NCI-H128 (cell line): ENCODE measurements at regions not wholly inside any gene's neighbourhood (a gene's known extent, or its start where the extent isn't known, plus 50 kb on each side); places are given as distances from the start of the nearest gene placed in this dataset.
A peak's percentile ranks its signal among the peaks of the same experiment; 100 is the strongest.

Experiments
- DNase-seq: peaks from one replicate; lab custom pipeline; 2025; ENCODE audit not compliant: unreplicated experiment; lab: John Stamatoyannopoulos, UW

DNA sequence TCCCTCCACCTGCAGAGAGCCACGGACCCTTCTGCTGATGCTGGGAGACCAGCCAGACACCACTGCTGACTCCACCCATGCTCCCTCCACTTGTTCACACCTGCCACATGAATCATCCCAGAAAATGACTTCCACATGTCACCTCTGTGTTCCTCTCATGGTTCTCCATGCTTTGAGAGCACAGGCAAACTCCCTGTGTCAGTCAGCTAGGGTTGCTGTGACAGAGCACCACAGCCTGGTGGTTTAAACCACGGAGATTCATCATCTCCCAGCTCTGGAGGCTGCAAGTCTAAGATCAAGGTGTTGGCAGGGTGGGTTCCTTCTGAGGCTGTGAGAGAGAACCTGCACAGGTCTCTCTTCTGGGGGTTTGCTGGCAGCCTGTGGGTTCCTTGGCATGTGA, 381.4 kb downstream of the GADD45G start:
- DNase-seq: no peak

DNA sequence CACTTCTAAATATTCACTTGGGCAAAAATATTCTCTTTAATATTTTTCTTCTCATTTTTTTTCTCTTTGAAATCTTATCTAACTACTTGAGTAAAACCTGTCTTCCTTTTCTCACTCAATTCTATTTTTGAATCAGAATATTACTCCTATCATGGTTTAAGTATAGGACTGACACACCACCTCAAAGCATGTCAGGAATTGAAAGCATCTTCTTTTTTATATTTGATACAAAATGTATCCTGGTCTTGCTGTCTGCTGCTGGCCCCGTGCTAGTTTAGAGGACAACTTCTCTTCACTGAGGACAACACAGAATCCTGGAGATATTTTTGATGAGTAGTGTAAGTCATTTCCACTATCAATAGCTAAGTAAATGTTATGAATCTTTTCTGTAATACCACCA, 383.6 kb downstream of the GADD45G start:
- DNase-seq: no peak

DNA sequence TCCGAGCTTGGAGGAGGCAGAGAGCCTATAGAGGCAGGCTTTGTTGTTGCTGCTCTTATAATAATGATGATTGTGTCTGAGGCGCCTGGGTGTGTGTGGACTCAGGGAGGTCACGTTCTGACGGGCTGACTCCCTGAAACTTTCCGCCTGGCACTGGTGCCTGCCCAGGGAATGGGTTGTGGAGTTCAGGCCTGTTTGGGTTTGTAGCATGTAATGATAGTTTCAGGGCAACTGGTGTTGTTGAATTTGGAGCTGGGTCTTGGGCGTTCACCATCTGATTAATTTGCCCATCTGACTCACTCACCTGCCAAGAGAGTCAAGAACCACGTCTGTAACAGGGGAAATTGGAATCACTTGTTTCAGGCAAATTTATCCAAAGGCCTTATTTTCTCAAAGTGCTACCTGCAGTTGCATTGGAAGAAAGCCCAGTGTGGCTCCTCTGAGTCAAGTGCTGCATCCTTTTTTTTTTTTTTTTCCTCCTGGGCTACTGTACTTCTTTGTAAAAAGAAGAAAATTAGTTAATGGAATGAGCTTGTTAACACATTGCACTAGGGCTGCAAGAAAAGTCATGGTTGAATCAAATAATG, 386.5 kb downstream of the GADD45G start:
- DNase-seq: no peak

DNA sequence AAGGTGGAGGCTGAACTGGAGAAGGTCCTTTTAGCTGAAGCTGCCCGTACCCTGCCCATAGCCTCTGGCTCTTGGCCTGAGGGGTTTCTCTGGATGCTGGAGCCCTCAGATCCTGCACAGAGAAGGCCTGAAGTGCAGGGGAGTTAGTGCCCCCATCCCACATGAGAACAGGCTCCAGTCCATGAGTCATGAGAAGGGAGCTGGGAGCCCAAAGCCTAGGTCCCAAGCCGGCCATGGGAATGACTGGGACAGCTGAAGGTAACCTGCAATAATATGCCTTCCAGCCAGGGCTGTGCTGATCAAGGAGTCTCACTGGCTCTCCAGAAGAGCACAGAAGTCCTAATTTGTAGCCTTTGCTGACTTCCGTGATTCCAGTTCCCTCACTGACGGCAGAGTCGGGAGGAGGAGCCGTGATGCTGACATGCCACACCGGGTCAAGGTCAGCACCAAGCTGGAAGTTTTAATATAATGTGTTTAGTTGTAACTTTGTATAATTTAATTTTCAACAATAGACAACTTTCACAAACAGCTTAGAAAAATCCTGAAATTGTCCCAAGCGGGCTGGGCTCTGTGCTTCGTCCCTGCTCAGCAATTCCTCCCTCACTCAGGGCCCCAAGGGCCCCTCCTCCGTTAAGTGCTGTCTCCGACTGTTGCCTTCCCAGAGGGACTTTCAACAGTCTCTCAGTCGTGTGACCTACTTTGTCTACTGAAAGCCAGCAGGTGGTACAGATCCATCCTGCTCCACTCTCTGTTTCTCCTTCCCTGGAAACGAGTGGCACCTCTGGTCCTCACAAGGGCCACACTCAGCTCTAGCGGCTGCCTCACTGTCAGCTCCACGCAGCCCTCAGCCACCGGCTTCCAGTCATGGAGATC, 387.8 kb downstream of the GADD45G start:
- no peak for DNase-seq

DNA sequence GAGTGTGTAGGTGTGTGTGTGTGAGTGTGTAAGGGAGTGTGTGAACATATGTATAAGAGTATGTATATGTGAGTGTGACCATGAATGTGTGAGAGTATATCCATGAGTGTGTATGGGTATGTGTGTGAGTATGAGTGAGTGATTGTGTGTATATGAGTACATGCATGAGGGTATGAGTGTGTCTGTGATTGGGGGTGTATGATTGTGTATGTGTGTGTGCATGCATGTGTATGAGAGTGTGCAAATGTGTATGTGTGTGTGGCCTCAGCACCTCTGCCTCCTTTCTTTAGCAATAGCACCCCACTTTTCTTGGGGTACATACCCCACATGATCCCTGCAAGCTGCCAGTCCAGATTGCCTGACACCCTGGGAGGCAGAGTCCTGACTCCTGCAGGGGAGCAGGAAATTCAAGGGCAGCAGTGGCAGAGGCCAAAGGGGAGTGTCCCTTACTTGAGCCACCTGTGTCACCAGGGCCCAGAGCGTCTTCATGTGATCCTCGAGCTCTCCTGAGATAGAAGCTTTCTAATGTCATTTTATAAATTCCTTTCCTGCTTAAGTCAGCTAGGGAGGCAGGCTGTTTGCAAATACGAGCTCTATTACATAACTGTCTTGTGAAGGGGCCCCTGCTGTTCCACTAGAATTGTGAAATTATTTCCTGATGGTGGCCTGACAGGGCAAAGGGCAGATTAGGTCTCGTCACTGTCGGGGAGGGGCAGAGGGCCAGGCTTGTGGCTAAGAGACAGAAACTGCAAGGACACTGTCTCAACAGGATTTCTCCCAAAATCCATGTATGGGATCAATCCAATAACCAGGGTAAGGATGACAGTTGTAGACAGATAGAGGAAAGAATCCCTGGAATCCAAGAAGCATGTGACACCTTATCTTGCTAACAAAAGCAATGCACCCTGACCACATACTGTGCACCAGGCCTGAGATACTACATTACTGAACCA, 389.1 kb downstream of the GADD45G start:
- no peak for DNase-seq

DNA sequence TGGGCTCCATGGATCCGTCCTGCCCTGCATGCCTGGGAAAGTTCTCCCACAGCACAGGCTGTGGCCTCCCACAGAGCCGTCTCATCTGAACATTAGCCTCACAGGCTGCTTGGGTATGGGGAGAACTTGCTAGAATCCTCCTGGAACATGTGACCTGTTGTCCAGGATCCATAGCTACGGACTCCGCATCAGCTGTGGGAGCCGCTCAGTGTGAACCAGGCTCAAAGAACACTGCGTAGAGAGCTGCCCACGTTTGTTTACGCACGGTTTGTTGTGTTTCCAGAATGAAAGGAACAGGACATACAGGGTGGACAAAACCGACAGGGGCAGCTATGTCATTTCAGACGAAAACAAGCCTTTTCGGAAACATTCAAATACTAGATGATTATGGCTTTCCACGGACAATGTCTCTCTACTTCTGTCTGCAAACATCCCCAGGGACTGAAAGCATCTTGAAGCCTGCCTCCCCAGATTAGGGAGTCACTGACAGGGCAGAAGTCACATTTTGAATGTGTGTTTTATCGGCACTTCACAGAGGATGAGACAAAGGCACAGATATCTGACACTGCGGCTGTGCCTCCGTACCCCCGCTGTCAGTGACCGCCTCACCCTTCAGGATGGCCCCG, 390.3 kb downstream of the GADD45G start:
- no peak for DNase-seq

DNA sequence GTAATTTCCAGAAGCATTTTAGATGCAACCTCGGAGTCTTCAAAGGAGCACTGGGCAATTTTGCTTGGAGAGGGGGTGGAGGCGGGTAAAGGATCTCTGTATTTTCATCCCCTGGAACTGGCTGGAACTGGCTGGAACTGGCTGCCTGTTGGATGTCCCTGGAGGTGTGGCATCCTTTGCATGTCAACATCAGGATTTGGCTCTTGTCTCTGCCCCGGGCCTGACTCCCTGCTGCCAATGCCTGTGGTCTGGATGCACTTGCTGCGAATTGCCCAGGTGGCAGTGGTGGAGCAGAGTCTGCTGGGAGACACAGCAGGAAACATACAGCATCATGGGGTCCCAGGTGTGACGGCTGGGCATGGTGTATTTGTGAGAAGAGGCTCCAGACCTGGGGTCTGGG, 391.3 kb downstream of the GADD45G start:
- no peak for DNase-seq

DNA sequence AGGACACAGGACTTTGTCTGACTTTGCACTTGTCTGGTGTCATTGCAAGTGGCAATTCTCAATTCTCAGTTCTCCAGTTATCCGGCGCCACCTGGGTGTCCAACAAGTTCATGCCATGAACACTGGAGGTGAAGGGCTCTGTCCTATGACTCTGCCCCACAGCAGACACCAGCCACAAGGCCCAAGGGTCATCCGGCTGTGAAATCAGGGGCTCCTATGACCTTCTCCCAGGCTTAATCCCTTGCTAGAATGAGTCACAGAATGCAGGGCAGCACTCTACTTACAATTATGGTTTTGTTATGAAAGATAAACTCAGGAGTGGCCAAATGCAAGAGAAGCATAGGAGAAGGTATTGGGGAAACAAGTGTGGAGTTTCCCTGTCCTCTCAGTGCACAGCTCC, 392.0 kb downstream of the GADD45G start:
- DNase-seq: no peak

DNA sequence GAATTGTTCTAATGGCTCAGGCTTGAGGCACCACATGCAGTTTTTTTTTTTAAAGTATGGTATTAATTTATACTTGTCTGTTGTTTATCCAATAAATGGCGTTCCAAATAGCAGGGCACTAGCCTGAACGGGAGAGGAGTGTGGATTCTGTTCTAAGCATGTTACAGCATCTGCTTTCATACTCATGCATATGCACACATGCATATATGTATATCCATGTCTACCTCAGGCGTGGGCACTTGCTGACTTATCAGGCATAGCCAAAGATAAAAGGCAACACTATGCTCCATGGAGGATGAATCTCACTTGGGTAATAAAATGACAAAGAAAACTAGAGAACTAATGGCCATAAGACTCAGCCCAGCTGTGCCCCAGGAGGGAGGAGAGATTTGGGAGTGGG, 393.8 kb downstream of the GADD45G start:
- DNase-seq: no peak

DNA sequence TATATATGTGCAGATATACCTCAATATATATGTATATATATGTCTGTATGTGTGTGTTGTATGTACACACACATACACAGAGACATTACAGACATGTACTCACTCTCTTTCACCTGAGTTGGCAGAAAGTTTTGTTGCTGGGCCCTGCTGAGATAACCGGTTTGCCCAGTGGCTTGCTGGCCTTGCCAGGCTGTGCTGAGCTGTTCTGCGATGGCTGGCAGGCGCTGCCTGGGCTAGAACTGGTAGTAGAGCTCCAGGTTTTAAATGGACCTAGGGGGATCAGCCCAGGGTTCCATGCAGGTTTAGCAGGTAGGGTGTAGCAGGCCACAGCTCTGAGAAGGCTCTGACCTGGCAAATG, 394.3 kb downstream of the GADD45G start:
- no peak for DNase-seq

DNA sequence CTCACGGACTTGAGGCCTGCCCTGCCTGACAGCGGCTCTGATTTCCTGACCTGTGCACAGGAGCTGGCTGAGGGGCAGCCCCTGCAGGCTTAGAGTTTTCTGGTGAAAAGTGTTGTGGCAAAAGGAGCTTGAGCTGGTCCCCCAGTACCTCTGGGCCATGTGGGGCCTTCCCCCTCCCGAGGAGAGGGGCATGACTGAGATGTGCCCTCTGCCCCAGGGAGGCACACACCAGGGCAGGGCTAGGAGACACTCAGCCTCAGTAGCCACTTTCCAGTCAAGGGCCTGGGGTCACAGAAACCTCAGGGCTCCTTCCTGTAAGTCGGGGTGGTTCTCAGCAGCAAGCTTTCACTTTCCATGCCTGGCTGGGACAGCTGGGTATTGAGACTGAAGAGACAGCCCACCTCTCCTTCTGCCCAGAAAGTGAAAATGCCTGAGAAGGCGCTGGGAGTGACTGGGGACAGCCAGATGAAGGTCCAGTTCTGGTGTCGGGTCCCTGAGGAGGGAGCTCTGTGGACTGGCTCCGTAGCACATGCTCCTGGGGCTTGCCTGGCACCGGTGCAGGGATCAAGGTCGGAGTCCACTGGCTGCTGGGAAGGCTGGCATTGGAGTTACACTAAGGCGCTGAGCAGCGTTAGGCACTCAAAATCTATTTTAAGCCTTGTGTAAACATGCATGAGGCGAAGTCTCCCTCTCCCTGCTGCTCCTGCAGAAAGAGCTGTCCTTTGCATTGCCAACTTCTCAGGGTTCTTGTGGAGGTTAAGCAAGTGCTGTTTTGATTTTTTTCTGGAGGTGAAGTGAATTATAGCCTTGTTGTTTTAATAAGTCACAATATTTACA, 394.9 kb downstream of the GADD45G start:
- peak; percentile 62 for DNase-seq

DNA sequence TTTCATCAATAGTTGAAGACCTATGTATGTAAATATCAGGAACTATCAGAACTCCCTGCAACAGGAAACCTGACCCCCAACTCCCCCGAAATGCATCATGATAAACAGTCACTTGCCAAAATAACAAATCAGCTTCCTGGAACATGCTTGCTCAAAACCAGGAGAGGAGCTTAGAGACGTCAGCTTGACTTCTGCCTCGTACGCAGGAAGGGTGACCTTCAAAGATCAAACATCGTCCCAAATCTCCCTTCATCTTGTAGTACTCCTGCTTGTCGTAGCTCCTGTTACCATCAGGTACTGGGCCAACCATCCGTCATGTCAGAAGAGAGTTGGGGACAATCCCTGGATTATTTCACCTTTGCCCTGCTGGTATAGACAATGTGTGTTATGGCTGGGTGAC, 396.1 kb downstream of the GADD45G start:
- DNase-seq: no peak

DNA sequence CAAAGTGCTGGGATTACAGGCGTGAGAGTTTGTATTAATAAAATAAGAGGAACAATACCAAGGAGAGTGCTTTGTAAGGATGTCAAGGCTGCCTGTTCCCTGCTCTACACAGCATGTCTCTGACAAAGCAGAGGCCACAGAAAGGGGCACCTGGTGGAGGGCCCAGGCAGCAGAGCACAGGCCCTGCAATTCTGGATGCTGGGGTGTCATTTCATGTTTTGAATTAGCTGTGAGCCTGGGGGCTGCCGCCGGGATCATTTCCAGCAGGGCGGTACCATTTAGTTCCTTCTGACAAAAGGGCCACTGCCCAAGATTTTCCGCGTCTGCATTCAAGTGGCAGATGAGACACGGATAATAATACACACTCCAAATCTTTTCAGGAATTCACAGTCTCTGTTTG, 396.9 kb downstream of the GADD45G start:
- DNase-seq: no peak

DNA sequence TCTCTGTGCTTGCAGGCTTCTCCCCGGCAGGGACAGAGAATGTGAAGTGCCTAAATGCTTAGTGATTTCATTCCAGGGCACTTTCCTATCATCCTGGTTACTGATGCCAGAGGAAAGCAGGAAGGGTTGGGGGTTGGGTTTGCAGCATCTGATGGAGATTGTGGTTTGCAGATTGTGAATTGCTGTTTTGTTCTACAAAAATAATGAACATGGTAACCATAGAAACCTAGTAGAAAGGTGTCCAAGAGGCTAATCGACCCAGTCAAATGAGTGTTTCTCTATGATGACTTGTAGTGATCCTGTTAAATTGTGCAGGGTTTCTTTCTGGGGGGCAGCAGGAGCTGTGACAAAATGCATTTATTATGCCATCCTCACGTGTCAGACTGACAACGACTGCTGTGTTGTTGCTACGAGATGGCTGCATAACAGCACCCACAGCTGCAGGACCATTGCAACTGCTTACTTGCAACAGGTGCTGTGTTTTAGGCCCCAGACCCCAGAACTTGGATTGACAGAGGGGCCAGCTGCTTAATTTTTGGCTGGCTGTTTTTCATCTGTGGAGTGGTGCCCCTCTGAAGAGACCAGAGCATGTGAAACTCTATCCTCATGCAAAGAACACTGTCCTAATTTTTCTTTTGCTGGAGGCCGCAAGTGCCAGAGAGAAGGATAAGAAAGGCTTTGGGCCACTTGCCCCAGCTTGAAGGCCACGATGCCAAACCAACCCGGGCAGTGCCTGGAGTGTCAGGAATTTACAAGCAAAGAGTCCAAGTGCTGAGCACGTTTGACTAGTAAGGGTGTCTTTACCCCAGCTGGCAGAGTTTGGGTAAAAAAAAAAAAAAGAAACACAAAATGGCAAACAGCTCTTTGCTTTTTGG, 397.8 kb downstream of the GADD45G start:
- no peak for DNase-seq

DNA sequence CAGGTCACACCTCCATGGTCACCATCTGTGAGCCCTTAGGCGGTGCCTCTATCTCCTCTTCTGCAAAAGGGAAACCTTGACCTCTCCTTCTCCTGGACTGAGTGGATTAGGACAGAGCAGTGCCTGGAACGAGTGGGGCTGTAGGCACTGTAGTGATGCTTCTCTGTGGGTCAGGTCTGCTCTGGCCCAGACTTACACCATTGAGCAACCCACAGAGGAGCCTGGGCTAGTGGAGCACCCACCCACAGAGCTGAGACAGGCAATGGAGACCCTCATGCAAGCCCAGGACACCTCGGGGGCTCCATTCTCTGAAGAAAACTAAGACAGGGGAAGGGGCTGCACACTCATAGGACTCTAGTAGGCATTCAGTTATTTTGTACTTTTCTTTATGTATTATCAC, 400.6 kb downstream of the GADD45G start:
- DNase-seq: no peak

DNA sequence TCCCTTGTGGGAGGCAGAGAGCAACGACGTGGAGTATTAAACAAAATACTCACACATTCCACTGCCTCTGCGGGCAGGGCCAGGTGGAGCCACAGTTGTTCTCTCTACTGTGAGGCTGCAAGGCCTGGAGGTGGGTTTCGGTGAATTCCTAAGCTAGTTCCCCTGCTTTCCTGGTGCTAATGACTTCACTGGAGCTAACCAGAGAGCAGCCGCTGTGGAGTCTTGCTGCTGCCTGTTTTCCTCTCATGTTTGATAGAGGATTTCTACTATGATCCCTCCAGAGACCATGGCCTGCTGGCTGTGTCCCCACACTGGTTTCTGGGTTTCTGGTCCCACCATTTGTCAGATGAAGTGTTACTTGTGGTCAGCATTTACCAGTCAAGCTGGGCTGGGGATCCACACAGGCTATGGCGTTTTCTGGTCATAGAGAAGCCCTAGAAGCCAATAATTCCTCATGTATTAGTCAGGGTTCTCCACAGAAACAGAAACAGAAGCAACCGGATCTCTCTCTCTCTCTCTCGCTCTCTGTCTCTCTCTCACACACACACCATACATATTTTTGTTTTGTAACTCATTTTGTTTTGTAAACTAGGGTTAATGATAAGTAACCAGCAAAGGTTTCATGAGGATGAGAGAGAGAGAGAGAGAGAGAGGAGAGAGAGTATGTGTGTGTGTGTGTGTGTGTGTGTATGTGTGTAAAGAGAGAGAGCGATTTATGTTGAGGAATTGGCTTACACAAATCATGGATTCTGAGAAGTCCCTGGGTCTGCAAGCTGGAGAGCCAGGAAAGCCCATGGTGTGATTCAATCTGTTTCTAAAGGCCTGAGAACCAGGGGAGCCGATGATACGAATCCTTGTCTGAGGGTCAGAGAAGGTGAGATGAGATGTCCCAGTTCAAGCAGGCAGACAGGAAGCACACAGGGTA, 403.0 kb downstream of the GADD45G start:
- DNase-seq: no peak

DNA sequence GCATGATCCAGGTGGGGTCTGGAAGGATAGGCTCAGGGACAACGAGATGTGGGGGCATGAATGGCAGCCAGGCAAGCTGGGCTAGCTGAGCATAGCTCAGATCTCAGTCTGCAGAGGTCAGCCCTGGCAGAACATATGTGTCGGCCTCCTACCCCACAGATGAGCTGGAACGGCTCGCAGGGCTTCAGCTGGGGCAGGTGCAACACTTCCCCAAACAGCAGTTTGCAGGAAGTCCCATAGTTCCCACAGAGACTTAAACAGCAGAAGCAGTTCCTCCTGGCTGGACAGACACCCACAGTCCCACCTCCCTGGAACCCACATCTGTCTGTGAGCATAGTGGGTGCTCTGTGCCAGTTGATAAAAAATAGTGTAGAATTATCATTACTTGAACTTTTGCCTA, 404.6 kb downstream of the GADD45G start:
- no peak for DNase-seq

DNA sequence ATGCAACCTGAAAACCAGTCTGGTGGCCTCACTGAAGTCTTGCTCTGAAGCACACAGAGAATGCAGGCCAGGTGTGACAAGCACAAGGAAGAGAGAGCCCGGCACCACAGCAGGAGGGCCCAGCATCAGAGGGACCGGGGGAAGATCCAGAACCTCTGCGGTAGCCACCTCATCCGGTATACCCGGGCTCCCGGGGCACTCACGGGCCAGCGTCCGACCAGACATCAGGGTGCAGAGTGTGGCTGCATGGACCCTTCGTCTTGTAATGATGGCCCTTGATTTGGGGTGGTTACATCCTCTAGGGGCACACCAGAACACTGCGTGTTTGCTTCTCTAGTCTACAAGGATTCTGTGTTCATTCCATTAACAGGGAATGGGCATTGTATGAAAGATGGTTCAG, 406.0 kb downstream of the GADD45G start:
- DNase-seq: no peak
